H9 (cell line): ENCODE measurements at regions not wholly inside any gene's neighbourhood (a gene's known extent, or its start where the extent isn't known, plus 50 kb on each side); places are given as distances from the start of the nearest gene placed in this dataset.

Source experiments
- DNase-seq: peaks from one replicate; pipeline ENCODE4 v3.0.0-alpha.2; 2017
- H2AFZ ChIP-seq: one replicate; pipeline ENCODE4 v1.6.1; 2013; ENCODE audit warnings: mild to moderate bottlenecking, low read length, control low read depth, moderate library complexity
- H2AK5ac ChIP-seq: 2 replicates; pipeline ENCODE4 v1.6.1; 2013; ENCODE audit warnings: low read length, control low read depth, mixed read lengths; ENCODE audit not compliant: insufficient read length
- H2BK120ac ChIP-seq: one replicate; pipeline ENCODE4 v1.6.1; 2013; ENCODE audit warnings: low read depth, mild to moderate bottlenecking, low read length, control low read depth, inconsistent platforms; ENCODE audit not compliant: poor library complexity, severe bottlenecking
- H2BK12ac ChIP-seq: 2 replicates; pipeline ENCODE4 v1.6.1; 2013; ENCODE audit warnings: low read length, control low read depth, mixed read lengths, low read depth; ENCODE audit not compliant: insufficient read length
- H2BK15ac ChIP-seq: 2 replicates; pipeline ENCODE4 v1.6.1; 2013; ENCODE audit warnings: low read depth, low read length, control low read depth
- H2BK20ac ChIP-seq: one replicate; pipeline ENCODE4 v1.6.1; 2013; ENCODE audit warnings: low read depth, mild to moderate bottlenecking, low read length, control low read depth, inconsistent platforms; ENCODE audit not compliant: poor library complexity, severe bottlenecking
- H2BK5ac ChIP-seq: 2 replicates; pipeline ENCODE4 v1.6.1; 2013; ENCODE audit warnings: low read length, control low read depth, mixed read lengths; ENCODE audit not compliant: insufficient read length
- H3K14ac ChIP-seq: 2 replicates; pipeline ENCODE4 v1.6.1; 2013; ENCODE audit warnings: low read length, control low read depth; ENCODE audit not compliant: insufficient read depth
- H3K18ac ChIP-seq: 2 replicates; pipeline ENCODE4 v1.6.1; 2013; ENCODE audit warnings: low read depth, mild to moderate bottlenecking, mixed read lengths, low read length, control low read depth; ENCODE audit not compliant: insufficient read length
- H3K23ac ChIP-seq: 2 replicates; pipeline ENCODE4 v1.6.1; 2013; ENCODE audit warnings: low read length, control low read depth, mixed read lengths, low read depth; ENCODE audit not compliant: insufficient read length
- H3K23me2 ChIP-seq: 2 replicates; pipeline ENCODE4 v1.6.1; 2013; ENCODE audit warnings: low read depth, mild to moderate bottlenecking, mixed read lengths, low read length, control low read depth; ENCODE audit not compliant: insufficient read length, poor library complexity, severe bottlenecking
- H3K27ac ChIP-seq: 2 replicates; pipeline ENCODE4 v1.5.1; 2013; ENCODE audit warnings: low read length, control low read depth, mixed read lengths, low read depth; ENCODE audit not compliant: insufficient read length
- H3K27me3 ChIP-seq: 2 replicates; pipeline ENCODE4 v1.6.1; 2013; ENCODE audit warnings: low read length, control low read depth, inconsistent platforms; ENCODE audit not compliant: insufficient read depth
- H3K4ac ChIP-seq: 2 replicates; pipeline ENCODE4 v1.6.1; 2013; ENCODE audit warnings: low read depth, mild to moderate bottlenecking, control low read depth, inconsistent platforms, low read length, moderate library complexity
- H3K4me1 ChIP-seq: 2 replicates; pipeline ENCODE4 v1.6.1; 2013; ENCODE audit warnings: low read length, control low read depth, inconsistent platforms; ENCODE audit not compliant: insufficient read depth
- H3K4me2 ChIP-seq: 2 replicates; pipeline ENCODE4 v1.6.1; 2013; ENCODE audit warnings: low read length, control low read depth, mixed read lengths; ENCODE audit not compliant: insufficient read length, insufficient read depth
- H3K56ac ChIP-seq: 2 replicates; pipeline ENCODE4 v1.6.1; 2013; ENCODE audit warnings: low read depth, mild to moderate bottlenecking, mixed read lengths, low read length, control low read depth; ENCODE audit not compliant: insufficient read length
- H3K79me1 ChIP-seq: 2 replicates; pipeline ENCODE4 v1.6.1; 2013; ENCODE audit warnings: low read depth, mild to moderate bottlenecking, moderate library complexity, low read length, control low read depth, inconsistent platforms; ENCODE audit not compliant: insufficient read depth, poor library complexity, severe bottlenecking
- H3K79me2 ChIP-seq: 2 replicates; pipeline ENCODE4 v1.6.1; 2013; ENCODE audit warnings: low read length, control low read depth, inconsistent platforms; ENCODE audit not compliant: insufficient read depth
- H3K9ac ChIP-seq: 2 replicates; pipeline ENCODE4 v1.6.1; 2013; ENCODE audit warnings: low read length, control low read depth, mixed read lengths; ENCODE audit not compliant: insufficient read length; ENCODE audit errors: extremely low read depth
- H3K9me3 ChIP-seq: one replicate; pipeline ENCODE4 v1.6.1; 2013; ENCODE audit warnings: low read depth, low read length, inconsistent platforms; ENCODE audit not compliant: control insufficient read depth
- H3T11ph ChIP-seq: one replicate; pipeline ENCODE4 v1.6.1; 2013; ENCODE audit warnings: mild to moderate bottlenecking, low read length, control low read depth, inconsistent platforms
- H4K20me1 ChIP-seq: one replicate; pipeline ENCODE4 v1.6.1; 2013; ENCODE audit not compliant: control insufficient read depth, insufficient read length, insufficient read depth
- H4K5ac ChIP-seq: 2 replicates; pipeline ENCODE4 v1.6.1; 2013; ENCODE audit warnings: low read depth, mild to moderate bottlenecking, mixed read lengths, low read length, control low read depth; ENCODE audit not compliant: insufficient read length
- H4K8ac ChIP-seq: replicated peaks from 2 replicates; pipeline ENCODE4 v1.6.1; 2013; ENCODE audit warnings: low read length, control low read depth, mixed read lengths, low read depth; ENCODE audit not compliant: insufficient read length
- H4K91ac ChIP-seq: 2 replicates; pipeline ENCODE4 v1.6.1; 2013; ENCODE audit warnings: low read depth, mild to moderate bottlenecking, moderate library complexity, mixed read lengths, low read length, control low read depth; ENCODE audit not compliant: insufficient read length
- H3K27ac Mint-ChIP-seq, 3 experiments: 2 replicates in 2 of 3; 3 replicates in 1 of 3; pipeline ENCODE4 v1.8.0; 2020 to 2021; ENCODE audit warnings: mixed read lengths in 3 of 3, mild to moderate bottlenecking in 1 of 3, moderate library complexity in 1 of 3
- H3K27me3 Mint-ChIP-seq: 2 replicates; pipeline ENCODE4 v1.8.0; 2021; ENCODE audit warnings: low read depth, mild to moderate bottlenecking, moderate library complexity, mixed read lengths
- H3K36me3 Mint-ChIP-seq, 3 experiments: 2 replicates in 2 of 3; 3 replicates in 1 of 3; pipeline ENCODE4 v1.8.0; 2020 to 2021; ENCODE audit warnings: low read depth in 3 of 3, mixed read lengths in 3 of 3; ENCODE audit not compliant: insufficient read depth in 1 of 3
- H3K4me1 Mint-ChIP-seq, 2 experiments: 2 replicates each; pipeline ENCODE4 v1.8.0; 2020; ENCODE audit warnings: mixed read lengths in 2 of 2
- H3K4me3 Mint-ChIP-seq, 2 experiments: 2 replicates in 1 of 2; 3 replicates in 1 of 2; pipeline ENCODE4 v1.8.0; 2020 to 2021; ENCODE audit warnings: mild to moderate bottlenecking in 2 of 2, mixed read lengths in 2 of 2, moderate library complexity in 1 of 2
- H3K9me3 Mint-ChIP-seq, 2 experiments: 2 replicates in 1 of 2; 3 replicates in 1 of 2; pipeline ENCODE4 v1.8.0; 2020; ENCODE audit warnings: mild to moderate bottlenecking in 2 of 2, mixed read lengths in 2 of 2, moderate library complexity in 1 of 2
- CTCF ChIP-seq: fragments of 200-600 bp; sonication (generic); conservative IDR thresholded peaks from 3 replicates; pipeline ENCODE4 v1.8.0; 2021; ENCODE audit warnings: antibody characterized with exemption, mild to moderate bottlenecking
- WGBS: extraction: QIAGEN DNeasy Blood & Tissue Kit; methylation state at CpG from one replicate; pipeline ENCODE4 v1.1.7; 2013; ENCODE audit warnings: missing lambda C conversion rate, low lambda C conversion rate, mixed read lengths; ENCODE audit not compliant: insufficient read length; ENCODE audit errors: extremely low coverage; 5-methylcytosine and 5-hydroxymethylcytosine counted together

GRCh38 chr2:121087117-121087516, 197.9 kb downstream of the TFCP2L1 start:
- Histone ChIP-seq H2BK5ac (no peak overlapping the region), H3K9ac (no peak overlapping the region), H2AFZ (no peak overlapping the region), H2BK15ac (no peak overlapping the region), H2BK120ac (no peak overlapping the region), H3K14ac (no peak overlapping the region), H4K91ac (no peak overlapping the region), H3K56ac (no peak overlapping the region), H3K27ac (no peak overlapping the region), H2BK12ac (no peak overlapping the region), H3K27me3 (no peaks in the 10 kb centered on the region), H3K79me1 (no peaks in the 10 kb centered on the region), H4K20me1 (no peaks in the 10 kb centered on the region), H4K8ac (no peak overlapping the region), H3K79me2 (no peaks in the 10 kb centered on the region), H2AK5ac (no peak overlapping the region), H3K9me3 (no peaks in the 10 kb centered on the region), H4K5ac (no peak overlapping the region), H3K23ac (no peak overlapping the region), H3T11ph (no peak overlapping the region), H3K4me2 (no peak overlapping the region), H2BK20ac (no peak overlapping the region), H3K4ac (no peak overlapping the region), H3K23me2 (no peaks in the 10 kb centered on the region), H3K4me1 (no peaks in the 10 kb centered on the region), H3K18ac (no peak overlapping the region)
- Mint-ChIP-seq H3K4me1 (no peaks in the 10 kb centered on the region), H3K9me3 (peaks cover 6 to 10% of the 10 kb centered on the region in 2 experiments; a peak in 4 of 5 replicates), H3K27me3 (peaks cover 4% of the 10 kb centered on the region), H3K27ac (peak overlapping the region in 1 of 3 experiments; percentile 27; a peak in 2 of 7 replicates), H3K36me3 (peaks cover 0 to 2% (median 2%) of the 10 kb centered on the region in 3 experiments; a peak in 3 of 7 replicates), H3K4me3 (no peak overlapping the region)
- DNase-seq: no peak
- no peak for TF ChIP-seq CTCF
- WGBS: no CpG with 5 or more reads among the region's 7 CpGs
